H9 (cell line): ENCODE measurements at regions not wholly inside any gene's neighbourhood (a gene's known extent, or its start where the extent isn't known, plus 50 kb on each side); places are given as distances from the start of the nearest gene placed in this dataset.

Experiments used
- DNase-seq: peaks from one replicate; pipeline ENCODE4 v3.0.0-alpha.2; 2017
- H2AFZ ChIP-seq: one replicate; pipeline ENCODE4 v1.6.1; 2013; ENCODE audit warnings: mild to moderate bottlenecking, low read length, control low read depth, moderate library complexity
- H2AK5ac ChIP-seq: 2 replicates; pipeline ENCODE4 v1.6.1; 2013; ENCODE audit warnings: low read length, control low read depth, mixed read lengths; ENCODE audit not compliant: insufficient read length
- H2BK120ac ChIP-seq: one replicate; pipeline ENCODE4 v1.6.1; 2013; ENCODE audit warnings: low read depth, mild to moderate bottlenecking, low read length, control low read depth, inconsistent platforms; ENCODE audit not compliant: poor library complexity, severe bottlenecking
- H2BK12ac ChIP-seq: 2 replicates; pipeline ENCODE4 v1.6.1; 2013; ENCODE audit warnings: low read length, control low read depth, mixed read lengths, low read depth; ENCODE audit not compliant: insufficient read length
- H2BK15ac ChIP-seq: 2 replicates; pipeline ENCODE4 v1.6.1; 2013; ENCODE audit warnings: low read depth, low read length, control low read depth
- H2BK20ac ChIP-seq: one replicate; pipeline ENCODE4 v1.6.1; 2013; ENCODE audit warnings: low read depth, mild to moderate bottlenecking, low read length, control low read depth, inconsistent platforms; ENCODE audit not compliant: poor library complexity, severe bottlenecking
- H2BK5ac ChIP-seq: 2 replicates; pipeline ENCODE4 v1.6.1; 2013; ENCODE audit warnings: low read length, control low read depth, mixed read lengths; ENCODE audit not compliant: insufficient read length
- H3K14ac ChIP-seq: 2 replicates; pipeline ENCODE4 v1.6.1; 2013; ENCODE audit warnings: low read length, control low read depth; ENCODE audit not compliant: insufficient read depth
- H3K18ac ChIP-seq: 2 replicates; pipeline ENCODE4 v1.6.1; 2013; ENCODE audit warnings: low read depth, mild to moderate bottlenecking, mixed read lengths, low read length, control low read depth; ENCODE audit not compliant: insufficient read length
- H3K23ac ChIP-seq: 2 replicates; pipeline ENCODE4 v1.6.1; 2013; ENCODE audit warnings: low read length, control low read depth, mixed read lengths, low read depth; ENCODE audit not compliant: insufficient read length
- H3K23me2 ChIP-seq: 2 replicates; pipeline ENCODE4 v1.6.1; 2013; ENCODE audit warnings: low read depth, mild to moderate bottlenecking, mixed read lengths, low read length, control low read depth; ENCODE audit not compliant: insufficient read length, poor library complexity, severe bottlenecking
- H3K27ac ChIP-seq: 2 replicates; pipeline ENCODE4 v1.5.1; 2013; ENCODE audit warnings: low read length, control low read depth, mixed read lengths, low read depth; ENCODE audit not compliant: insufficient read length
- H3K27me3 ChIP-seq: 2 replicates; pipeline ENCODE4 v1.6.1; 2013; ENCODE audit warnings: low read length, control low read depth, inconsistent platforms; ENCODE audit not compliant: insufficient read depth
- H3K4ac ChIP-seq: 2 replicates; pipeline ENCODE4 v1.6.1; 2013; ENCODE audit warnings: low read depth, mild to moderate bottlenecking, control low read depth, inconsistent platforms, low read length, moderate library complexity
- H3K4me1 ChIP-seq: 2 replicates; pipeline ENCODE4 v1.6.1; 2013; ENCODE audit warnings: low read length, control low read depth, inconsistent platforms; ENCODE audit not compliant: insufficient read depth
- H3K4me2 ChIP-seq: 2 replicates; pipeline ENCODE4 v1.6.1; 2013; ENCODE audit warnings: low read length, control low read depth, mixed read lengths; ENCODE audit not compliant: insufficient read length, insufficient read depth
- H3K56ac ChIP-seq: 2 replicates; pipeline ENCODE4 v1.6.1; 2013; ENCODE audit warnings: low read depth, mild to moderate bottlenecking, mixed read lengths, low read length, control low read depth; ENCODE audit not compliant: insufficient read length
- H3K79me1 ChIP-seq: 2 replicates; pipeline ENCODE4 v1.6.1; 2013; ENCODE audit warnings: low read depth, mild to moderate bottlenecking, moderate library complexity, low read length, control low read depth, inconsistent platforms; ENCODE audit not compliant: insufficient read depth, poor library complexity, severe bottlenecking
- H3K79me2 ChIP-seq: 2 replicates; pipeline ENCODE4 v1.6.1; 2013; ENCODE audit warnings: low read length, control low read depth, inconsistent platforms; ENCODE audit not compliant: insufficient read depth
- H3K9ac ChIP-seq: 2 replicates; pipeline ENCODE4 v1.6.1; 2013; ENCODE audit warnings: low read length, control low read depth, mixed read lengths; ENCODE audit not compliant: insufficient read length; ENCODE audit errors: extremely low read depth
- H3K9me3 ChIP-seq: one replicate; pipeline ENCODE4 v1.6.1; 2013; ENCODE audit warnings: low read depth, low read length, inconsistent platforms; ENCODE audit not compliant: control insufficient read depth
- H3T11ph ChIP-seq: one replicate; pipeline ENCODE4 v1.6.1; 2013; ENCODE audit warnings: mild to moderate bottlenecking, low read length, control low read depth, inconsistent platforms
- H4K20me1 ChIP-seq: one replicate; pipeline ENCODE4 v1.6.1; 2013; ENCODE audit not compliant: control insufficient read depth, insufficient read length, insufficient read depth
- H4K5ac ChIP-seq: 2 replicates; pipeline ENCODE4 v1.6.1; 2013; ENCODE audit warnings: low read depth, mild to moderate bottlenecking, mixed read lengths, low read length, control low read depth; ENCODE audit not compliant: insufficient read length
- H4K8ac ChIP-seq: replicated peaks from 2 replicates; pipeline ENCODE4 v1.6.1; 2013; ENCODE audit warnings: low read length, control low read depth, mixed read lengths, low read depth; ENCODE audit not compliant: insufficient read length
- H4K91ac ChIP-seq: 2 replicates; pipeline ENCODE4 v1.6.1; 2013; ENCODE audit warnings: low read depth, mild to moderate bottlenecking, moderate library complexity, mixed read lengths, low read length, control low read depth; ENCODE audit not compliant: insufficient read length
- H3K27ac Mint-ChIP-seq, 3 experiments: 2 replicates in 2 of 3; 3 replicates in 1 of 3; pipeline ENCODE4 v1.8.0; 2020 to 2021; ENCODE audit warnings: mixed read lengths in 3 of 3, mild to moderate bottlenecking in 1 of 3, moderate library complexity in 1 of 3
- H3K27me3 Mint-ChIP-seq: 2 replicates; pipeline ENCODE4 v1.8.0; 2021; ENCODE audit warnings: low read depth, mild to moderate bottlenecking, moderate library complexity, mixed read lengths
- H3K36me3 Mint-ChIP-seq, 3 experiments: 2 replicates in 2 of 3; 3 replicates in 1 of 3; pipeline ENCODE4 v1.8.0; 2020 to 2021; ENCODE audit warnings: low read depth in 3 of 3, mixed read lengths in 3 of 3; ENCODE audit not compliant: insufficient read depth in 1 of 3
- H3K4me1 Mint-ChIP-seq, 2 experiments: 2 replicates each; pipeline ENCODE4 v1.8.0; 2020; ENCODE audit warnings: mixed read lengths in 2 of 2
- H3K4me3 Mint-ChIP-seq, 2 experiments: 2 replicates in 1 of 2; 3 replicates in 1 of 2; pipeline ENCODE4 v1.8.0; 2020 to 2021; ENCODE audit warnings: mild to moderate bottlenecking in 2 of 2, mixed read lengths in 2 of 2, moderate library complexity in 1 of 2
- H3K9me3 Mint-ChIP-seq, 2 experiments: 2 replicates in 1 of 2; 3 replicates in 1 of 2; pipeline ENCODE4 v1.8.0; 2020; ENCODE audit warnings: mild to moderate bottlenecking in 2 of 2, mixed read lengths in 2 of 2, moderate library complexity in 1 of 2
- CTCF ChIP-seq: fragments of 200-600 bp; sonication (generic); conservative IDR thresholded peaks from 3 replicates; pipeline ENCODE4 v1.8.0; 2021; ENCODE audit warnings: antibody characterized with exemption, mild to moderate bottlenecking
- WGBS: extraction: QIAGEN DNeasy Blood & Tissue Kit; methylation state at CpG from one replicate; pipeline ENCODE4 v1.1.7; 2013; ENCODE audit warnings: missing lambda C conversion rate, low lambda C conversion rate, mixed read lengths; ENCODE audit not compliant: insufficient read length; ENCODE audit errors: extremely low coverage; 5-methylcytosine and 5-hydroxymethylcytosine counted together

GRCh38 chr1:168419736-168420135 lies 124.1 kb downstream of the XCL2 start:
- Mint-ChIP-seq H3K27me3 (no peaks in the 10 kb centered on the region), H3K4me3 (no peak overlapping the region), H3K27ac (no peak overlapping the region), H3K36me3 (no peaks in the 10 kb centered on the region; a peak in 1 of 7 replicates), H3K4me1 (no peaks in the 10 kb centered on the region), H3K9me3 (no peaks in the 10 kb centered on the region)
- Histone ChIP-seq H4K20me1 (no peaks in the 10 kb centered on the region), H3K14ac (no peak overlapping the region), H2AK5ac (no peak overlapping the region), H3K56ac (no peak overlapping the region), H3K79me2 (no peaks in the 10 kb centered on the region), H3K23me2 (no peaks in the 10 kb centered on the region), H3K18ac (no peak overlapping the region), H2BK120ac (no peak overlapping the region), H4K8ac (no peak overlapping the region), H3K27me3 (no peaks in the 10 kb centered on the region), H3K27ac (no peak overlapping the region), H2BK5ac (no peak overlapping the region), H3K4ac (no peak overlapping the region), H3K9ac (no peak overlapping the region), H3K4me1 (peaks cover under 1% of the 10 kb centered on the region; the same call in 1 of the 2 replicates), H2BK12ac (no peak overlapping the region), H2BK20ac (no peak overlapping the region), H4K5ac (no peak overlapping the region), H3T11ph (no peak overlapping the region), H2AFZ (no peak overlapping the region), H3K79me1 (no peaks in the 10 kb centered on the region), H4K91ac (no peak overlapping the region), H3K23ac (no peak overlapping the region), H3K9me3 (no peaks in the 10 kb centered on the region), H2BK15ac (no peak overlapping the region), H3K4me2 (no peak overlapping the region)
- no peak for TF ChIP-seq CTCF
- no CpG with 5 or more reads among the region's 4 CpGs for WGBS
- DNase-seq, result no peak
